ENCODE measurements at regions not wholly inside any gene's neighbourhood (a gene's known extent, or its start where the extent isn't known, plus 50 kb on each side); places are given as distances from the start of the nearest gene placed in this dataset.
"Not testable (repeated sequence)": the region's sequence is repeated elsewhere in the genome, so short reads cannot be mapped to it uniquely, and the experiment has no call there.

GRCh38 chr1:206256935-206257334 lies 53.6 kb downstream of the SRGAP2 start:
- not testable (repeated sequence) for DNase-seq (ENCODE audit: insufficient read length, low spot score); FAIRE-seq

- not testable (repeated sequence) for FAIRE-seq; DNase-seq (ENCODE audit: insufficient read length, low spot score)
These were observed 58.1 kb downstream of the SRGAP2 start for GRCh38 chr1:206261473-206261872.

GRCh38 chr1:206262424-206262823 lies 59.1 kb downstream of the SRGAP2 start:
- not testable (repeated sequence) for DNase-seq (ENCODE audit: insufficient read length, low spot score); FAIRE-seq

GRCh38 chr1:206264916-206265315 lies 61.6 kb downstream of the SRGAP2 start:
- not testable (repeated sequence) for FAIRE-seq; DNase-seq (ENCODE audit: insufficient read length, low spot score)

GRCh38 chr1:206271153-206271552 lies 67.8 kb downstream of the SRGAP2 start:
- not testable (repeated sequence) for FAIRE-seq

GRCh38 chr1:206273104-206273503 lies 69.8 kb downstream of the SRGAP2 start:
- FAIRE-seq, result not testable (repeated sequence)

More at GRCh38 chr1:206271153-206271552, 67.8 kb downstream of the SRGAP2 start:
- not testable (repeated sequence) for DNase-seq (ENCODE audit: insufficient read length, low spot score)

GRCh38 chr1:206276143-206276542 lies 72.8 kb downstream of the SRGAP2 start:
- FAIRE-seq; DNase-seq (ENCODE audit: insufficient read length, low spot score): not testable (repeated sequence)

More at GRCh38 chr1:206273104-206273503, 69.8 kb downstream of the SRGAP2 start:
- not testable (repeated sequence) for DNase-seq (ENCODE audit: insufficient read length, low spot score)

- DNase-seq (ENCODE audit: insufficient read length, low spot score), result not testable (repeated sequence)
These were observed 75.3 kb downstream of the SRGAP2 start for GRCh38 chr1:206278683-206279082.

GRCh38 chr1:206280683-206281082 lies 77.3 kb downstream of the SRGAP2 start:
- not testable (repeated sequence) for DNase-seq (ENCODE audit: insufficient read length, low spot score); FAIRE-seq

More at GRCh38 chr1:206278683-206279082, 75.3 kb downstream of the SRGAP2 start:
- FAIRE-seq, result not testable (repeated sequence)

- not testable (repeated sequence) for FAIRE-seq; DNase-seq (ENCODE audit: insufficient read length, low spot score)
These were observed 78.7 kb downstream of the SRGAP2 start for GRCh38 chr1:206281912-206282654.

- not testable (repeated sequence) for FAIRE-seq; DNase-seq (ENCODE audit: insufficient read length, low spot score)
These were observed 82.0 kb downstream of the SRGAP2 start for GRCh38 chr1:206285024-206285960.

GRCh38 chr1:206287759-206288158 lies 84.4 kb downstream of the SRGAP2 start:
- not testable (repeated sequence) for DNase-seq (ENCODE audit: insufficient read length, low spot score); FAIRE-seq

GRCh38 chr1:206288453-206288852 lies 85.1 kb downstream of the SRGAP2 start:
- not testable (repeated sequence) for FAIRE-seq; DNase-seq (ENCODE audit: insufficient read length, low spot score)

GRCh38 chr1:206297145-206298031 lies 94.0 kb downstream of the SRGAP2 start:
- not testable (repeated sequence) for DNase-seq (ENCODE audit: insufficient read length, low spot score); FAIRE-seq

GRCh38 chr1:206298032-206298392 lies 94.7 kb downstream of the SRGAP2 start:
- not testable (repeated sequence) for DNase-seq (ENCODE audit: insufficient read length, low spot score); FAIRE-seq

GRCh38 chr1:206299181-206299791 lies 95.9 kb downstream of the SRGAP2 start:
- FAIRE-seq; DNase-seq (ENCODE audit: insufficient read length, low spot score): not testable (repeated sequence)

GRCh38 chr1:206299942-206300341 lies 96.6 kb downstream of the SRGAP2 start:
- not testable (repeated sequence) for FAIRE-seq; DNase-seq (ENCODE audit: insufficient read length, low spot score)

GRCh38 chr1:206302056-206302455 lies 98.7 kb downstream of the SRGAP2 start:
- not testable (repeated sequence) for FAIRE-seq

GRCh38 chr1:206307442-206307841 lies 104.1 kb downstream of the SRGAP2 start:
- not testable (repeated sequence) for FAIRE-seq; DNase-seq (ENCODE audit: insufficient read length, low spot score)

More at GRCh38 chr1:206302056-206302455, 98.7 kb downstream of the SRGAP2 start:
- not testable (repeated sequence) for DNase-seq (ENCODE audit: insufficient read length, low spot score)
